Loucy (cell line): ENCODE measurements at regions not wholly inside any gene's neighbourhood (a gene's known extent, or its start where the extent isn't known, plus 50 kb on each side); places are given as distances from the start of the nearest gene placed in this dataset.

Source experiments
- EZH2phosphoT487 ChIP-seq: fragments of 200-600 bp; IDR thresholded peaks from 2 replicates; pipeline ENCODE4 v1.6.1; 2018; ENCODE audit warnings: antibody characterized with exemption, mild to moderate bottlenecking, moderate library complexity, borderline replicate concordance
- TF ChIP-seq, protein P1 (sequence below): fragments of 200-600 bp; sonication (generic); conservative IDR thresholded peaks from 2 replicates; pipeline ENCODE4 v1.5.1; 2014; ENCODE audit warnings: mild to moderate bottlenecking, antibody characterized with exemption, low read length

DNA sequence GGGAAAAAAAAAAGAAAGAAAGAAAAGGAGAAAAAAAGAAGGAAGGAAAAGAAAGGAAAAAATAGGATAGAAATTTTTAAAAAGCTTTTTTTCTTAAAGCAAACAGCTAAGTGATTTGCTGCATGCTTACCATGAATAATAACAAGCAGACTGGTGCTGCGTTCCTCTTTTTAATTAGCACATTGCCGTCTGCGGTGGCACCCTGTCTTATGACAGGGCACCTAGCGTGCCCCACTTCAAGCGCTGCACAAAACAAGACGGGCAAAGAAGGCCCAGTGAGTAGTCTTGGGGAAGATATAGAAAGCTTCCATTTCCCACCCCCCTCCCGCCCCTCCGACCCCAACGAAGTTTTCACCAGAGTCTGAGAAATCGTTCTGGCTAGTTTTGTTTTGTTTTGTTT lies 513.9 kb downstream of the ZNF608 start:
- TF ChIP-seq, protein P1, sequence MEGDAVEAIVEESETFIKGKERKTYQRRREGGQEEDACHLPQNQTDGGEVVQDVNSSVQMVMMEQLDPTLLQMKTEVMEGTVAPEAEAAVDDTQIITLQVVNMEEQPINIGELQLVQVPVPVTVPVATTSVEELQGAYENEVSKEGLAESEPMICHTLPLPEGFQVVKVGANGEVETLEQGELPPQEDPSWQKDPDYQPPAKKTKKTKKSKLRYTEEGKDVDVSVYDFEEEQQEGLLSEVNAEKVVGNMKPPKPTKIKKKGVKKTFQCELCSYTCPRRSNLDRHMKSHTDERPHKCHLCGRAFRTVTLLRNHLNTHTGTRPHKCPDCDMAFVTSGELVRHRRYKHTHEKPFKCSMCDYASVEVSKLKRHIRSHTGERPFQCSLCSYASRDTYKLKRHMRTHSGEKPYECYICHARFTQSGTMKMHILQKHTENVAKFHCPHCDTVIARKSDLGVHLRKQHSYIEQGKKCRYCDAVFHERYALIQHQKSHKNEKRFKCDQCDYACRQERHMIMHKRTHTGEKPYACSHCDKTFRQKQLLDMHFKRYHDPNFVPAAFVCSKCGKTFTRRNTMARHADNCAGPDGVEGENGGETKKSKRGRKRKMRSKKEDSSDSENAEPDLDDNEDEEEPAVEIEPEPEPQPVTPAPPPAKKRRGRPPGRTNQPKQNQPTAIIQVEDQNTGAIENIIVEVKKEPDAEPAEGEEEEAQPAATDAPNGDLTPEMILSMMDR = no peak
- no peak for TF ChIP-seq EZH2phosphoT487
